ENCODE measurements at regions not wholly inside any gene's neighbourhood (a gene's known extent, or its start where the extent isn't known, plus 50 kb on each side); places are given as distances from the start of the nearest gene placed in this dataset.

DNA sequence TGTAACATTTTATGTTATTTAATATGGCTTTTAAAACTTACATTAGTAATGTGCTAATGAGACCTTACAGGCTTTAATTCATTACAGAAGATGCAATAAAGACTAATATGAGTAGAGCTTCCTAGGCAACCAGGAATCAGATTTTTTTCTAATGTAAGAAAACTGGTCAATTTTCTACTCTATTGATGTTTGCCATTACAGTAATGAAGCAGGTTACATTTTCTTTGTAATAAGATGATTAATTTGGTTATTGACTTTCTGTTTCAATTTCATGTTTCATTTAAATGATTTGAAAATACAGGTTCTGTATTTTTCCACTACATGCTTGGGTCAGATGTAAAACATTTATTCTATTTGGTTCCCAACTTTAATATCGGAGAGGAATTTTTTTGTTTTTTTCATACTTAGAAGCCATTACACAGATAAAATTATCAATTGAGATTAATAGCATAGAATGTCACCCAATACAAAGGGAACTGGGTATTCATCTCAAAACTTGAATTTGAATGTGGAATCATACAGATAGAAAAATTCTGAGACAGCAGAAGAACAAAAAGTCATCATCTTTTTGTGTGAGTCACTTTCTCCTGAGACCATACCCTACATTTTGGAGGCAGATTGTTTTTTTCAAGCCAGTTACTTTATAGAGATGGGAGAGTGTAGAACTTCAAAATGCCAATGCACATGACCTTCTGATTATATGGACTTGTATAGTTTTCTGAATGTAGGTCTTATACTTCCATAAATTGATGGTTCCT lies 133.6 kb upstream of the HMHB1 start:
- Histone ChIP-seq H3K4me1 (ENCODE audit: control insufficient read depth, extremely low read depth, insufficient read depth, low read length) (peaks cover 3% of the 10 kb centered on the region), H2AFZ (ENCODE audit: low read length) (no peak overlapping the region)
- DNase-seq (ENCODE audit: low read depth in 2 of 2), result no peak

DNA sequence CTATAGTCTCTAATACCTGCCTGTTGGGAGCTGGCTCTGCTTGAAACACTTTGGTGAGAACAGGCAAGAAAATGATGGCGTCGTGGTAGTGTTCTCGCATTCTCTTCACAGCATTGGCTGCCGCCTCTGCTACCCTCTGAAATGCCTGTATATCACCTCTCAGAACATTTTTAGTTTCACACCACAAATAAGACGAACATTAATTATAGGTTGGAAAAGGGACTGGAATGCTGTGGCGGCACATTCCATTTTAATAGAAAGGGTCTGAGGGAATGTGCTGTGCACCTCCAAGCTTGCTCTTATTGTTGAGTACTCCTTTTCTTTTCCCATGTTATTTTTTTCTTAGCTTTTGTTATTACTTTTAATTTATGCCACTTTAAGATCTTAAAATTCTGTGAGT lies 134.6 kb upstream of the HMHB1 start:
- Histone ChIP-seq H3K4me3 (replicated peaks in 1 of 4; ENCODE audit: control extremely low read depth in 1 of 4, insufficient read depth in 1 of 4, low read depth in 3 of 4, low read length in 4 of 4) (no peak overlapping the region), H3K36me3 (ENCODE audit: control insufficient read depth, insufficient read depth, low read length) (no peaks in the 10 kb centered on the region), H3K27ac (ENCODE audit: insufficient read depth, low read length) (no peak overlapping the region), H3K79me2 (ENCODE audit: control insufficient read depth, insufficient read depth, low read length) (no peaks in the 10 kb centered on the region), H3K27me3 (ENCODE audit: control insufficient read depth, insufficient read depth, low read length) (no peaks in the 10 kb centered on the region), H4K20me1 (ENCODE audit: control insufficient read depth, extremely low read depth, insufficient read depth, low read length) (no peaks in the 10 kb centered on the region), H2AFZ (ENCODE audit: low read length) (no peak overlapping the region), H3K4me2 (ENCODE audit: extremely low read depth, insufficient read depth, low read length) (no peak overlapping the region), H3K4me1 (ENCODE audit: control insufficient read depth, extremely low read depth, insufficient read depth, low read length) (peaks cover 3% of the 10 kb centered on the region), H3K9me3 (ENCODE audit: control insufficient read depth, insufficient read depth, low read depth, low read length) (no peaks in the 10 kb centered on the region), H3K9ac (ENCODE audit: insufficient read depth, low read length) (no peak overlapping the region)
- DNase-seq (ENCODE audit: low read depth in 2 of 2), result no peak
- TF ChIP-seq EZH2 (IDR thresholded peaks at IDR 0.05; ENCODE audit: low read length, missing control alignments), result no peak

More for the DNA sequence above, 133.6 kb upstream of the HMHB1 start:
- H3K27ac ChIP-seq (ENCODE audit: insufficient read depth, low read length), result no peak overlapping the region
- H3K79me2 ChIP-seq (ENCODE audit: control insufficient read depth, insufficient read depth, low read length), result no peaks in the 10 kb centered on the region
- H3K4me2 ChIP-seq (ENCODE audit: extremely low read depth, insufficient read depth, low read length), result no peak overlapping the region
- no peaks in the 10 kb centered on the region for H3K9me3 ChIP-seq (ENCODE audit: control insufficient read depth, insufficient read depth, low read depth, low read length)
- TF ChIP-seq, protein P1, sequence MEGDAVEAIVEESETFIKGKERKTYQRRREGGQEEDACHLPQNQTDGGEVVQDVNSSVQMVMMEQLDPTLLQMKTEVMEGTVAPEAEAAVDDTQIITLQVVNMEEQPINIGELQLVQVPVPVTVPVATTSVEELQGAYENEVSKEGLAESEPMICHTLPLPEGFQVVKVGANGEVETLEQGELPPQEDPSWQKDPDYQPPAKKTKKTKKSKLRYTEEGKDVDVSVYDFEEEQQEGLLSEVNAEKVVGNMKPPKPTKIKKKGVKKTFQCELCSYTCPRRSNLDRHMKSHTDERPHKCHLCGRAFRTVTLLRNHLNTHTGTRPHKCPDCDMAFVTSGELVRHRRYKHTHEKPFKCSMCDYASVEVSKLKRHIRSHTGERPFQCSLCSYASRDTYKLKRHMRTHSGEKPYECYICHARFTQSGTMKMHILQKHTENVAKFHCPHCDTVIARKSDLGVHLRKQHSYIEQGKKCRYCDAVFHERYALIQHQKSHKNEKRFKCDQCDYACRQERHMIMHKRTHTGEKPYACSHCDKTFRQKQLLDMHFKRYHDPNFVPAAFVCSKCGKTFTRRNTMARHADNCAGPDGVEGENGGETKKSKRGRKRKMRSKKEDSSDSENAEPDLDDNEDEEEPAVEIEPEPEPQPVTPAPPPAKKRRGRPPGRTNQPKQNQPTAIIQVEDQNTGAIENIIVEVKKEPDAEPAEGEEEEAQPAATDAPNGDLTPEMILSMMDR (conservative IDR thresholded peaks at IDR 0.05 in 1 of 2, IDR thresholded peaks at IDR 0.05 in 1 of 2; ENCODE audit: low read depth in 1 of 2, low read length in 2 of 2), result no peak
- TF ChIP-seq EZH2 (IDR thresholded peaks at IDR 0.05; ENCODE audit: low read length, missing control alignments), result no peak
- H4K20me1 ChIP-seq (ENCODE audit: control insufficient read depth, extremely low read depth, insufficient read depth, low read length), result no peaks in the 10 kb centered on the region
- H3K36me3 ChIP-seq (ENCODE audit: control insufficient read depth, insufficient read depth, low read length), result no peaks in the 10 kb centered on the region
- no peak overlapping the region for H3K4me3 ChIP-seq (replicated peaks in 1 of 4; ENCODE audit: control extremely low read depth in 1 of 4, insufficient read depth in 1 of 4, low read depth in 3 of 4, low read length in 4 of 4)
- H3K9ac ChIP-seq (ENCODE audit: insufficient read depth, low read length), result no peak overlapping the region
- H3K27me3 ChIP-seq (ENCODE audit: control insufficient read depth, insufficient read depth, low read length), result no peaks in the 10 kb centered on the region

DNA sequence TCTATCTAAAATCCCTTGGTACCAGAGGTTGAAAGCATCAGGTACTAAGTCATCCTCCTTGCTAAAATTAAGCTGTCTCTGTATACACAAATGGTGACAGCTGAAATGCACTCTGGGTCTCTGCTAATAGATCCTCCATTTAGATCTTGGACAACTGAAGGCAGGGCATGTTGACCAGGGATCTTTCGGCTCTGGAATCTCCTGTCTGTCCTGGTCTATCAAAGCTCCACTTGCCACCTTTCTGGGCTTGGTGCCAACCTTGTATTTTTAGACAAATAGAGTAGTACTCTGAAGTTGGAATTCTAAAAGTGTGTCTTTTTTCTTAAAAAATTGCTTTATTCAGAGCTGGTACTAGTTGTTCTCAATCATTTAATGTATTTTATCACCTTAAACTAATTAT lies 135.2 kb upstream of the HMHB1 start:
- H3K9me3 ChIP-seq (ENCODE audit: control insufficient read depth, insufficient read depth, low read depth, low read length), result no peaks in the 10 kb centered on the region
- H2AFZ ChIP-seq (ENCODE audit: low read length), result no peak overlapping the region
- no peak overlapping the region for H3K4me3 ChIP-seq (replicated peaks in 1 of 4; ENCODE audit: control extremely low read depth in 1 of 4, insufficient read depth in 1 of 4, low read depth in 3 of 4, low read length in 4 of 4)
- H3K9ac ChIP-seq (ENCODE audit: insufficient read depth, low read length), result no peak overlapping the region
- DNase-seq (ENCODE audit: low read depth in 2 of 2), result no peak
- TF ChIP-seq EZH2 (IDR thresholded peaks at IDR 0.05; ENCODE audit: low read length, missing control alignments), result no peak
- TF ChIP-seq, protein P1 (conservative IDR thresholded peaks at IDR 0.05 in 1 of 2, IDR thresholded peaks at IDR 0.05 in 1 of 2; ENCODE audit: low read depth in 1 of 2, low read length in 2 of 2), result no peak
- peaks cover 3% of the 10 kb centered on the region for H3K4me1 ChIP-seq (ENCODE audit: control insufficient read depth, extremely low read depth, insufficient read depth, low read length)
- no peaks in the 10 kb centered on the region for H3K36me3 ChIP-seq (ENCODE audit: control insufficient read depth, insufficient read depth, low read length)
- H3K27me3 ChIP-seq (ENCODE audit: control insufficient read depth, insufficient read depth, low read length), result no peaks in the 10 kb centered on the region
- no peak overlapping the region for H3K4me2 ChIP-seq (ENCODE audit: extremely low read depth, insufficient read depth, low read length)
- no peaks in the 10 kb centered on the region for H4K20me1 ChIP-seq (ENCODE audit: control insufficient read depth, extremely low read depth, insufficient read depth, low read length)
- no peaks in the 10 kb centered on the region for H3K79me2 ChIP-seq (ENCODE audit: control insufficient read depth, insufficient read depth, low read length)
- H3K27ac ChIP-seq (ENCODE audit: insufficient read depth, low read length), result no peak overlapping the region

All from fibroblast of lung (primary cell).